NCI-H510A treated with DMSO at 0.1 percent for 48 hours (cell line): ENCODE measurements at regions not wholly inside any gene's neighbourhood (a gene's known extent, or its start where the extent isn't known, plus 50 kb on each side); places are given as distances from the start of the nearest gene placed in this dataset.
A peak's percentile ranks its signal among the peaks of the same experiment; 100 is the strongest.

Source experiments
- DNase-seq: peaks from one replicate; lab custom pipeline; 2025; lab: John Stamatoyannopoulos, UW

DNA sequence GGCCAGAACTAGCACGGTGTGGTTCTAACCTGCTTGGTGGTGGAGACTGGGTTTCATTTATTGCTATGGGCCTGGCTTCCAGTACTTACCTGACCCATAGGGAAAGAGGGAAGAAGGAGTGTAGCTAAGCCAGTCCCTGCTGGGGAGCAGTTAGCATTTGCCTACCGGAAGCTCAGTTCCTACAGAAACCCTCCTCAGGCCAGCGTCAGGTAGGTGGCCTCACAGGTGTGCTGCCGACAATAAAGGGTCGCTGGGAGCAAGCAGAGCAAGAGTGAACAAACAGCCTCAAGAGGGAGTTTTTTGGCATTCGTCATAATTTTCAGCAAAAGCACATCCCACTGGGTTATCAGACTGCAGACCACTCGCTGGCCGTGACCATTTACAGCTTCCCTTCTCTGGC, 740.6 kb upstream of the TENM3 start:
- no peak for DNase-seq

DNA sequence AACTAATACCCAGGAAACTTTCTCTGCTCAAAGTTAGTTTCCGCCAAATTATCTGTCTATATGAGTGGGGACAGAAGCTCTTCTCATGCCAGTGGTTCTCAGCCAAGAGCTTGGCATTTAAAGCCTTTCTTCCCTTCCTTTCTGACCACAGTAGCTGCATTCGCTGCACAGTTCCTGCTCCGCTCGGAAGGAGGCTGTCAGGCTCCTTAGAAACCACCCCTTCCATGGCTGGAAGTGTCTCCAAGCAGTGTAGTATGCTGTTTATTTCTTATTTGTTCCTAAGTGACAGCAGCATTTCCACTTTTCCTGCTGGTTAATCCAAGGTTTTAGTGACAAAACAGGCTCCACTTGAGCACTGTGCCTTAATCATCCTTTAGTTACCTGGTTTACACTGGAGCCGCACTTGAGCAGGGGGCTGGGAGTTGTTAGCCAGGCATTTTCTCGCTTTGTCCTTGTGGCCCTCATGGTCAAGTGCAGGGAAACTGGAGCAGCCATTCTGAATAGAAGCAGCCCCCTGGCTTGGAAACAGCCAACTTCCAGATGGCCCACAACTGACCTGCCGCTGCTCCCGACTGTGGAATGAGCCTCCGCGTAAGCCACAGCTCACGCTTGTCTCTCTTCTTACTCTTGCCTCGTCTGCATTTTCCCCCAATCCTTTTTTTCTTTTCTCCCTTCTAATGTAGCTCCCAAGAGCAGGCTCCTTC, 739.4 kb upstream of the TENM3 start:
- peak; percentile 19 for DNase-seq

DNA sequence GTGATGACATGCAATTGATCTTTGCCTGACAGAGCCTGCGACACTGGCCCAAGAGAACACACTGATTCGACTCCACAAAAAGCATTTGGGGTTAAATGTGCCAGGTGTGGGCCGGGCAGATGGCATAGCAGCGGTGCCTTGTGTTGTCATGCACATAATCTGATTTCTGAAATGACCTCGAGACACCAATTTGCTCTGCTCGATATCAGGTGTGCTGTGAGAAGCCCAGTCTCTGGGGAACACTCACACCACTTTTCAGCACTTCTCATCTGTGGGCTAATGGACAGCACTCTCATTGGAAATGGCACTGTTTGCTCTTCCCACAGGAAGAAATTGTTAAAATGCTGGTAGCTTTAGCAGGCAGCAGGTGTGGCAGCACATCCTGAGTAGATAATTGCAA, 738.3 kb upstream of the TENM3 start:
- peak; percentile 23 for DNase-seq

DNA sequence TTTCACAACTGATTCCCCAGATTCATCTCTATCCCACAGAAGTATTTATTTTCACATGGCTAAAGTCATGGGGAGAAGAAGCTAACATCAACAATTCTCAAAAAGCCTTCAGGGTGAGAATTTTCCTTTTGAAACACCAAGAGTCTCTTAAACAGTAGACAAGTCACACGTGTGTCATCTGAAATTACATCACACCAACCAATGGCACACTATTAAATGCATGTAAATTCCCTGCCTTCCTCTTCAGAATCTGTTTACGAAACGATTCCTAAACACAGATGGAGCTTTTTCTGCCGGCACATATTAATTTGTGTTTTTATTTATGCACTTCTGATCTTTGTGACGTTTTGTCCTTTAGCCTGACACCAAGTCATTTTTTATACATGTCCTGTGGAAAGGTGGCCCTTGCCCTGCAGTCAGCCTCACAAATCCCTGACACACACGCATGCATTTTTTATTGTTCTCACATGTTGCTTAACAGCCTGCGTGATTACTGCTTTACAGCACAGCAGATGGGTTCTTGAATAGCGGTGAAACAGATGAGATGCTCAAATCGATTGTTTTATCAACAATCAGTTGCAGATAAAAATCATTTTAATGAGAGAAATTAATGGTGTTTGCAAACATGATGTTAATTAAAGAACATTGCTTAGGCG, 735.9 kb upstream of the TENM3 start:
- no peak for DNase-seq

DNA sequence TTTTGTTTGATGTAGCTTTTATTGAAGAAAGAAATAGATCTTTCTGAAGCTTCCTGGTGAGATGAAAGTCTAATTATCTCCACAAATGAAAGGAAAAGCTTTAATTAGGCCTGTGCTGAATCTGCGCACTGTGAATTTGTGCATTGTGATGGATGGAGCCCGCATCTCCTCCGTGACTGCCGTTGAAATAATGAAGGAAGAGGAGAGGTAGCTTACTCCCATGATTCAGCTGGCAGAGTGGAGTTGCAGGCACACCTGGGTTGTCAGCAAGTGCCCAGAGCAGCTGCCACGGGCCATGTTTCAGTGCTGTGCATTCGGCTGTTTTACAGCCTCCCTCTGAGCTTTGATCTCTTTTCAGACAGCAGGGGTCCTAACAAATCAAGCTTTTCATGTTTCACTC, 735.3 kb upstream of the TENM3 start:
- peak; percentile 40 for DNase-seq

DNA sequence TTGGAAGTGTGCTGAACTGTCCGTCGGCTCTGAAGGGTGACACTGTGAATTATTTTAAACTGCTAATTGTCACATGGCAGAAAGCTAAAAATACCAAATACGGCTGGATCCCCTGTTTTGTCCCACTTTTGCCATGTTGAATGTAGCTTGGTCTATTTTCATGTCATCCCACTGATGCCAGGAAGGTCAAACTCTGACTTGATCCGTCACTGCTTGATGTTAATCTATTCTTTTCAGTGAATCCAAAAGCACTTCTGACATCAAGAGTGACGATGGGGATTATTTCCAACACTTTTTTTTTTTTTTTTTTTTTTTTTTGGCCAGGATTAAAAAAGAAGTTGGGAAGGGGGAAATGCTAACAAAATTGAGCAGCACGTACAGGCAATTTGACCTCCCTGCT, 734.6 kb upstream of the TENM3 start:
- no peak for DNase-seq

DNA sequence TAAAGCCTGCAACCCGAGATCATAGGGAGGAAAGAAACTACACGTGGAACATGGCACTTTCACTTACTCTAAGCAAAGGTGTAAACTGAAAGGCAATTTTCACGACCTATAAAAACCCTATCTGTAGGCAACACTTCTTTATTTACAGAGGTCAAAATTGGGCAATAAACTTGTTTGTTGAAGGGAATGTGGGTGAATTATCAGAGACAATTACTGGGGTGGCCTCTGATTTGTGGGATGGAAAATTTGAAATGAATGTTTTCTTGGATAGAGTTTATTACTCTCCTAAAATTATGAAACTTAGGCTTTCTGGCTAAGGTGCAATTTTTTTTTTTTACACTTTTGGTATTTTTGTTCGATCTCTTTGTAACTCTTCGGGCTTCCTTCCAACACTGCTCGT, 734.1 kb upstream of the TENM3 start:
- DNase-seq = no peak

DNA sequence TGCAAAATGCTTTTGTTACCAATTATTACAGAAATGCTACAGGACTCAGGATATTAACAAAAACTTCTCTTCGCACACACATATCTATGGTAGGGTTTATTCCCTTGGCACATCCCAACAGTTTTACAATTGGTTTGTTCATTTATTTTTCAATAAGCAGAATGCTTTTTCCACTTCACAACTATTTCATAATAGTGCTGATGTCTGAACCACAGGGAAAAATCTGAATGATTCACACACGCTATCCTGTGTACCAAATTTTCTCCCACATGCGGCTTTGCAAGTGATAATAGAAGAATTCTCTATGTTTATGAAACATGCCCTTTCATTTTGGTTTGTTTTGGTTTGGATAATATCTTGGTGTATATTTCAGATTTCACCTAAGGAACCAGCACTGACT, 725.7 kb upstream of the TENM3 start:
- no peak for DNase-seq

DNA sequence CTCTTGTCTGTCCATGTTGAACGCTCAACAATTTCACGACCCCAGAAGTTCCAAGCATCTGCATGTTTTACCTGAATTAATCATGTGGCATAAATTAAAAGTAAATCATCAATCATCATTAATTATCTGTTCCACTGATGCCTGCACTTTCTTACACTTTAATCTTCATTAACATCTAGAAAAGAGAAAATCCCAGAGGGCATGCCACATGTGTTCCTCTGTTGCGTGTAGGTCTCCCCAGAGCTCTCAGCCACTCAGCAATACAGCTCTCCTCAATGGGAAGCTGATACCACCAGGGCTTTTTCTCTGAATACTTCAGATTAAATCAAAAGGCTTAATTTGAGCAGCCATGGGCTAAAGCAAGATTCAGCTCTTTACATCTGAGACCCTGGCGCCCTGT, 722.4 kb upstream of the TENM3 start:
- DNase-seq = no peak

DNA sequence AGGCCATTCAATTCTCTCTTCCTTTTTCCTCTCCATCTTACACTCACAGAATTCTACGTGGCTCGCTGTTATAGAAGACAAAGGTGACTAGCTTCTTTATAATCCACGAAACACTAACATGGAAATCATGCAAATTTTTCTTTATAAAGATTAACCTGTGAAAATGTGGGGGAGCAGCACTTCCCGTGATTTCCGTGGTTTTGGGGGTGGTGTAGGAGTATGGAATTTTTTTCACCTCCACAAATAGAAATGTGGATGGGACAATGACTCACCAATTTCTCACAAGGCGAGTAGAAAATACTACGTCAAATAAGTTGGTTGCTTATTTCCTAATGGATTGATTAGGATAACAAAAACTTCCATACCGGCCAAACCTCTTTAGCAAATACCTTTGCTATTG, 719.2 kb upstream of the TENM3 start:
- no peak for DNase-seq

DNA sequence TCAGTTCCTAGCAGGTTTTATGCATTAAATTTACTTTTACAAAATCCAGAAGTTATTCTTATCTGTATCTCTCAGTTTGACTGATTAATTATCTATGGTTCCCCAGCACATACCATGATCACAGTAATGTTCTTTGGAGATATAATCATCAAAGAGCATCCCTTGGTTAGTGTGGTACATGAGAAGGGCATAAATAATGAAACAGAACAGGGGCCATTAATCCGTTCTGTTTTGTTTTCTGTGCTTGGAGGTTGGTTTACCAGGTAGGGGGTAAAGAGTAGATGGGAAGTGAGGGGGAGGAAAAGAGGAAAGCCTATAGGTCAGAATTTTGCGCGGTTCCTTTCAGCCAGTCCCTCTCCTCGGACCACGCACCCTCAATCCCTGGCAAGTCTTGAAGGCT, 718.7 kb upstream of the TENM3 start:
- no peak for DNase-seq

DNA sequence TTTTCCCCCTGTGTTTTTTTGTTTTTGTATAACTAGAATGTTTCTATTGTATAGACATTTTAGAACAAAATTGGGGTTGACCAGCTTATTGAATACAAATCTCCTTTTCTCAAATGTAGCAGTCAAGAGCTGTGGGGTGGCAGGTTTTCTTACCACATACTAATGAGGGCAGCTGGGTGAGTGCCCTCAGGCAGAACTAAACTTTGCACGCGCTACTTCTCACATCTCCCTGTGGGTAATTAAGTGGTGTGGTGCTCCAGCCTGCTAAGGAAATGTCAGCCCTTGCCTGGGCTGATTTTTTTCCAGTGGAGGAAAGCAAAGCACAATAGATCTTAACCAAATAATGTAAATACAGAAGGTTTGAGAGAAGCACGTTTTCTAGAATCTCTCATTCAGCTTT, 717.6 kb upstream of the TENM3 start:
- DNase-seq = peak; percentile 53

DNA sequence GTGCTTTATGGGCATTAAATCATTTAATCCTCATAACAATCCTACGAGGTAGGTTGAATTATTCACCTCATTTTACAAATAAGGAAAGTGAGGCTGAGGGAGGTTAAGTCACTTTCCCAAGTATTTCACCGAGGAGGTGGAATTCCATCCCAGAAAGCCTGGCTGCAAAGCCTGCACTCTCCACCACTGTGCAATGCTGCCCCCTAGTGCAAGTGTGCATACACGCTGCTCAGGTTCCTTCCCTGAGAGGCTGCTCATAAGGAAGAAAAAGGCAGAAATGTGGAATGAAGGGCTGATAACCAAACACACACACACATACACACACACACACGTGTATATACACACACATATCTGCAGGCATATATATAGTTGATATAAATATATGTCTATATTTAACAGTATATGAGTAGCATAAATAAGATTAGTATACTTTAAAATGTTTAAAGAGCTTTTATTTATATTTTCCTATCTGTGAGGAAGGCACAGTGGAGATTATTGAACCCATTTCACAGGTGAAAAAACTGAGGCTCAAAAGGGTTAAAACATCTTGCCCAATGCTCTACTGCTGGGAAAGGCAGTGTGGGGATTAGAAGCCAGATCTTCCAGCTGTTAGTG, 714.5 kb upstream of the TENM3 start:
- DNase-seq = peak; percentile 38

DNA sequence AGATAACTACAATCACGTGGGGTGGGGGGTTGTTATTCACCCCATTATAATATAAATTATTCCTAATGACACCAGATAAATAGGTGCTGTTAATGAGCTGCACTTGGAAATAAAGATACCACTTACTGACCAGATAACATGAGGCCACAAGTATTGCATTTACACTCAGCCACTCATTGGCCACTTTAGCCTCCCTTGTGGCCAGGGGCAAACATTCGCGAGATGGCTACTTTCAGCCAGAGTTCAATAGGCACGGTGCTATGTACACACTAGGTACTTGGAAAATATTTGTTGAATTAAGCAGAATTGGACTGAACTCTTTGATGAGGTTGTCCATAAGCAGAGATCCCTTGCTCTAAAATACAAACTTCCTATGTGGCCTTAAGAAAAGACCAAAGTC, 713.7 kb upstream of the TENM3 start:
- peak; percentile 81 for DNase-seq

DNA sequence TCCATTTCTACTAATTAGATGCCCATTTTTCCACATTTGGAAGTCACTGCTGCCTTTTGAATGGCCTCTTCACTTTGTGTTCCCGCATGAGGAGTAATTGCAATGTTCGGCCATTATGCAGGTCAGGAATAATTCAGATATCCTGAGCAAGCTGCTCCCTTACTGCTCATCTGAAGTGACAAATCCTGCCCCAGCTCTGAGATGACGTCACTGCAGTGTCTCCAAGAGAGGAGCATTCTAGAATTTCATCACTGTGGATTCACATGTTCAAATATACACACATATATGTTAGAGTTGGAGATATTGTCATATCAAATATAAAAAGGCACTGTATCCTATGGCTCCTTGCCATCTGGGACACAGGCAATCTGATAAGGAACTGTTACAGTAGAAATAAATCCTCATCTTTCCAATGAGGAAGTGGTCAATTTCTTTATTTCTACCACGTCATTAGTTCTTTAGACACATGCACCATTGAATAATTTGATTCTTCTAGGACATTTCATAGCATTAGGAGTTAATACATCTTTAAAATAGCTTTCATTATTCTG, 706.9 kb upstream of the TENM3 start:
- no peak for DNase-seq

DNA sequence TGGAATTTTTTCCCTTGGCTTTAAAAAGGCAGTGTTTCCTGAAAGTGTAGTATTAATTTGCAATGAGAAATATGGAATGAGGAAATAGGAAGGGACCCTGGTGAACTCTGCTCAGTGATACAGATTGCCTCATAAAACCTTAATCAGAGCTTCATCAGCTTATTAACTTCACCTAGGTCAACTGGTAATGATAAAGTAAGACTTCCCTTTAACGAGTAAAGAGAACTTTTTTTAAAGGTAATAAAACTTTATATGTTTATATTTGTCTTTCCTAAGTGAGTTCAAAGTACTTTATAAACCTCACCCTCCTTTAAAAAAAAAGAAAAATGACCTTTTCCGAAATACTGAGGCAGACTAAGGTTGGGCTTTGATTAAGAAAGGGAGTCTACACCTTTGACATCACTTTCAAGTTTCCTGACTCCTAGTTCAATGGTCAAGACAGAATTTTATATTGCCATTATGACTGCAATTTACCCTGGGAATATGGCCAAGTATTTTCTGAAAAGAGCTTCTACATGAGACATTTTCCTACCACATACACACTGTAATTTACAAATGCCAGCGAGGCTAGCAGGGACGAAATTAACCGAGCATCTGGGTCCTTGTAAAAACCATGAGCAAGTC, 706.3 kb upstream of the TENM3 start:
- DNase-seq = no peak

DNA sequence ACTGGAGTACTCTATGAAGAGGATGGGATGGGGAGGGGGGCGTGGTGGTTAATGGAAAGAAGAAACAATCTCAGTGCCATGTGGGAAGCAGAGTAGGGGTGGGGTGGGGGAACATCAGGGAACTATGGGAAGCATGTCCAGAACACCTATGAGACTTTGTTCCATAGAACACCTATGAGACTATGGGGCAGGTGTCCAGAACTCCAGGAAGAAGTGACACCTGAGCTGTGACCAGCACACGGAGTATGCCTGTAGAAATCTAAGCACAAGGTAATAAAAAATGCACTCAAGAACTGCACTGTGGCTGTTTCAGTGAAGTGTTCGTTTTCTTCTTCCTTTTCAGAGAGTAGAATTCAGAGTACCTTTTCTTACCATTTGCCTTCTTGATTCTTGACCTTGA, 704.8 kb upstream of the TENM3 start:
- peak; percentile 6 for DNase-seq

DNA sequence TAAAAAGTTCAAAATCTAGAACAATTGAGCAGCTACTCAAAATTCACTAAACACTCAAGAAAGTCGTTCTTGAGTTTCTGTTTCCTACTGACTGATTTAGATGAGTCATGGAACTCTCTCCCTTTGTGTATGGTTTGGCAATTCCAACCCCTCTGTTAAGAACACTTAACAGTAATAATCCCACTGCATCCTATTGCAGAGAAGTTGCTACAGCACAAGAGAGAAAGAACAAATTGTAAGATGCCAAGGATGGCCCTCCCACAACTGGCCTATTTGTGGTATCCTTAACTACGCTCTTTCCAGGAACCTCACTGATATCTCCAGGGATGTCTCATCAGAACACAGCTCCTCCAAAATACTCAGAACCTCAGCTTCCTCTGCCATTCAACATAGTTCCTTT, 701.8 kb upstream of the TENM3 start:
- DNase-seq = no peak

DNA sequence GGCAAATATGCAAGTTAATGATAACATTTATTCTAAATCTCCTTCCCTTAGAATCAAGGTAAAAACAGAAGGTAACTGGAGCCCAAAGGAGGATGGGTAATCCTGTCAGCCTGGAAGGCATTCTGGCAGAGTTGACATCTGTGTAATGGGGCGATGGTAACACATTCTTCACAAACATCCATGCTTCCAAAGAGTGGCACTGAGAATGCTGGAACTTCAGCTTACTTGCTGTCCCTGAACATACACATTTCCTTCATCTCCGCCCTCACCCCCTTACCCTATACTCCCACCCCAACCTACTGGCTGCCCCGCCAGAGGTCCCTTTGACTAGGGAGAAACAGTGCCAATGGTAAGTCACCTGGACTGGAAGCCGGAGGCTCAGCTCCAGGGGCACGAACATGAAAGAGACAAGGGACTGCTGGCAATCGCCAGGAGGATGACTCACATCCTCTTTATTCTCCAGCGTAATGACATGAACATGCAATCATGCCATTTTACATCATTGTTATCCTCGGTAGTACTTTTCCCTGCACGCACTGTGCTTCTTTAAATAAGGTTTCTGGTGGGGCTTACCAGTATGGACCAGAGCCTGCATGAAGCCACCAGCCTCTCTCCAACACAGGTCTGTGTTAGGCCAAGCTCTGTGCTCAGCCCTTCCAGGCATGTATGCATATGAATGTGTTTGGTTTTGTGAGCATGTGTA, 694.2 kb upstream of the TENM3 start:
- no peak for DNase-seq

DNA sequence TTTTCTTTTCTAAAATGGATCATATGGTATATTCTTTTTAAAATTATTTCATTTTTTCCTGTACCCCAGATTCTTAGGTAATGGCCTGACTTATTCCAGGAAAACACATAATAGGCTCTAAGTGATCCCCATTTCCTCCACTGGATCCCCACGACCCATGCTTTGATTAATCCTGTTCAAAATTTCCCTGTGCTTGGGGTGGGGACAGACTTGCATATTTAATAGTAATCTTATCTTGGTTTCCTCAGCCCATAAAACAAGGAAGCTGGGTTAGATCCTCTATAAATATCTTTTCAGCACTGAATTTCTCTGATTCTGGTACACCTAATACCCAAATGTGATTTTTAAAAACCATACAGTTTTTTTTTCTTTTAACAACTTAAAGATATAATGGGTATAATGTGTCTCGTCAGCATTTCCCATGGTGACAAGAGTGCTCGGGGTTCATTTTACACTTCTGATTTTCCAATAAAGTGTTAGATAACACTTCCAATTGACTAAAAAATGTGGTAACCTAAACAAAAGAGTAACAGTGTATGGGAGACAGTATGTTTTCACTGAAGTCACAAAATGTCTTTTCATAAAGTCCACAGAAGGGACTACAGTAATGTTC, 693.5 kb upstream of the TENM3 start:
- no peak for DNase-seq

DNA sequence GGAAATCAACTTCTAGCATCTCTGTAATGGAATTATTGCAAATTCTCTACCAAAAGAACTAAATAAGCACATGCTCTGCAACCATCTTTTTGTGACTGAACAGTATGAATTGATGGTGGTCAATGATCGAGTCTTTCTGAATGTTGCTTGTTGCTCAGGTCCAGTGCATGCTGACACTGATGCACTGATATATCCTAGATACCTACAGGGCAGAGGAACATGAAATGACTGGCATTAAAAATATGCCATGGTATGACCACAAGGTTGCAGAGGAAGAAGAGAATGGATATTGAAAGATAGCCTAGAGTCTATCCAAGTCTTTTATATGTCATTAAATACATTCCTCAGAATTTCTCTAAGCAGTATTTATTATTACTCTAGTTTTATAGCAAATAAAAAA, 692.8 kb upstream of the TENM3 start:
- DNase-seq = no peak

DNA sequence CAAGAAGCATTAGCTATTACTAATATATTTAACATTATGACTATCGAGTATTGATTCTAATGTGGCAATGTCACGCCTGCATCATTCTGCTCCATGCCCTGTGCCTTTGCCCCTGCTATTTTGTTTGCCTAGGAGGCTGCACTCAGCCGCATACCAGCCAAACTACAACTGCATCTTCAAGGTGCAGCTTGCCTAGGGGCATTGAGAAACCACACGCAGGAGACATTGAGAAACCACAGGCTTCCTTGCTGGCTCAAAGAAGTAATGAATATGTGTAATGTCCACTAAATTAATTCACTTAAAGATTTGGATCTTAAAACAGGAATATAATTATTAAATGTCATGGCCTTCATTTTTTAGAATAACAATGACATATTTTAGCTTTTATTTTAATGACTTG, 683.6 kb upstream of the TENM3 start:
- no peak for DNase-seq
